SW480 (cell line): ENCODE measurements at regions not wholly inside any gene's neighbourhood (a gene's known extent, or its start where the extent isn't known, plus 50 kb on each side); places are given as distances from the start of the nearest gene placed in this dataset.

Experiments
- DNase-seq: peaks from one replicate; pipeline ENCODE4 v3.0.0-alpha.2; 2016; ENCODE audit warnings: low spot score

GRCh38 chr3:103644450-103644849 lies 1209.6 kb downstream of the ZPLD1 start:
- peak; percentile 64 for DNase-seq

- DNase-seq = no peak
Measured at GRCh38 chr3:103653996-103654395, 1219.2 kb downstream of the ZPLD1 start.

DNA sequence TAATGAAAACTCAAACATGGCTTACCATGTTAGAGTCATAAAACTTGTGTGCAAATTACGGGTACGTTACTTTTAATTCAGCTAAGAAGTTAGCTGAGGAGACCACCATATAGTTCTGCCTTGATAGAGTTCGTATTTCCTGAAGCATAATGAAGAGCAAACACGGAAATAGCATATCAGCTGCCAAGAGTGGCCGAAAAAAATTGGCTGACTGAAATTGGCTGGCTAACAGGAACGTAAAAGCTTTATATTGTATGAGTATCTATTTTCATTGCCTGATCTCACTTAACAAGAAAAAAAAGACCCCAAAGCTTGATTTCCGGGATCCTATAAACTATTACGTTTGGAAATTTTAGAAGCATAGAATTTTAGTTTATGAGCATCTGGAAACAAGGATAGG lies 1222.9 kb downstream of the ZPLD1 start:
- no peak for DNase-seq

DNA sequence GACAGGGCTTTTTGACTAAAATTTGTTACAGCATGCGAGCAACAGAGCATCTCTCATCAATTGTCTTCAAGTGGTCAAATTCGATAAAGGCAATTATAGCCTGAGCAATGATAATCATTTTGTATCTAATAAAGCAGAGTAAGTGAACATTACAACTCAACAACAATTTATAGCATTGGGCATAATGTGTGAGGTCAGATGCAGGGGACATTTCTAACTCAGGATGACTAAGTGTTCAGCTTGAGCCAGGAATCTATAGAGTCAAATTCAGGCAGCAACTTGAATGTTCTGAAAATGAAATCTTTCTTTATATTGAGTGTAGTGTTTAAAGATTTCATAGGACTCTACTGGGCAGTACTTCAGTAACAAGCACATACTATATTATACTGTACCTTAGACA lies 1226.0 kb downstream of the ZPLD1 start:
- no peak for DNase-seq

GRCh38 chr3:103662591-103662990 lies 1227.8 kb downstream of the ZPLD1 start:
- no peak for DNase-seq

DNA sequence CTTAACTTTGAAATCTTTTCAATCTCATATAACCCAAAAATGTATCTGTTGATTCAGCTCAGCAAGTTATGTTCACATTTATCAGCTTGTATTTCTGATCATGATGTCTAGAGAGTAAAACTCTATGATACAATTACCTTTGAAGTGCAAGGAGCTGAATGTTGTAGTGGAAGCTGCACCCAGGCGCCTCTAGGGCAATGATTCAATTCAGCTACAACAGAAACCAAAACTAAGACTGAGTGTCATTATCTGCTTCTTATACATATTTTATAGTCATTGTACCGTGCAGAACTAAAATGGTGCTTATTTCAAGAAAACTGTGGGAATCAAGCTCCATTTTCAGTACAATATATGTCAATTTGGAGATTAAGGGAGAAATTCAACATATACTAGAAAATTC lies 1237.5 kb downstream of the ZPLD1 start:
- DNase-seq = no peak

- DNase-seq = no peak
Measured at GRCh38 chr3:103684904-103685303, 1250.1 kb downstream of the ZPLD1 start.

GRCh38 chr3:103685939-103686338 lies 1251.1 kb downstream of the ZPLD1 start:
- no peak for DNase-seq

DNA sequence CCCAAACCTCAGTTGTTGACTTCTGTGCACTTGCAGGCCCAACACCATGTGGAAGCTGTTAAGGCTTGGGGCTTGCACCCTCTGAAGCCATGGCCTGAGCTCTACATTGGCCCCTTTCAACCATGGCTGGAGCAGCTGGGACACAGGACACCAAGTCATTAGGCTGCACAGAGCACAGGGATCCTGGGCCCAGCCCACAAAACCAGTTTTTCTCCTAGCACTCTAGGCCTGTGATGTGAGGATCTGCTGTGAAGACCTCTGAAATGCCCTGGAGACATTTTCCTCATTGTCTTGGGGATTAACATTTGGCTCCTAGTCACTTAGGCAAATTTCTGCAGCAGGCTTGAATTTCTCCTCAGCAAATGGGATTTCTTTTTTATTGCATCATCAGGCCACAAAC lies 1255.7 kb downstream of the ZPLD1 start:
- no peak for DNase-seq

GRCh38 chr3:103693831-103694230 lies 1259.0 kb downstream of the ZPLD1 start:
- DNase-seq = no peak

DNA sequence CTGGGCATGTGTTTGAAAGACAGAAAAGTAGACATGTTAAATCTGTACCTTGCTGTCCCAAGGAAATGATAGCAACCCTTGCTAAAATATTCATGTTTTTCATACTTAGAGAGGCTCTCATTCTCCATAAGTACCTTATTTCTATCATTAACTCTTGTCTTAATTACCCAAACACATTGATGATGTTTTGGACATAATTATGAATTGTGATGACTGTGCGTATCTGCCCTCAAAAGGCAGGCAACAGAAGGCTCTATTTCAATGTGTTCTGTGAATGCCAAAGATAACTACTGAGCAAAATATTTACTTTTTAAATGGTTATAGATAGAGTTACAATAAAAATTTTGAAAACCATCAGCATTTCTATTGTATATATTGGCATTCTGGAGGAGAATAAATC lies 1263.8 kb downstream of the ZPLD1 start:
- DNase-seq = no peak

DNA sequence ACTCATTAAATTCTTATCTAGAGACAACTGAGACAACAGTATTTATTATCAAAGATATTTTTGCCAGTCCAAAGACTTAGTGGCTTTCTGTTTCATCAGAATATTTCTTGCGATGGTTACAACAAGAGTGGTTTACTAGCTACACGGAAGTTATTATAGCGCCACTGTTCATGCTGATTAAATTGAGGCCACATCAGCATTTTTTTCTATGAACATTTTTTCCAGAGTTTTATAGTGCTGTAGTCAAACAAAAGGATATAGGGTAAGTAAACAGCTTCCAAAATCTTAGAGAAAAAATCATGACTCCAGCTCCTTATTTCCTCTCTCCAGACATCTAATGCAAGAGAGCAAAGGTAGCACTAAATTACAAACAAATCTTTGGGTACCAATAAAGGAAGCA lies 1264.4 kb downstream of the ZPLD1 start:
- DNase-seq = no peak

- DNase-seq = no peak
Measured at GRCh38 chr3:103705641-103706040, 1270.8 kb downstream of the ZPLD1 start.

DNA sequence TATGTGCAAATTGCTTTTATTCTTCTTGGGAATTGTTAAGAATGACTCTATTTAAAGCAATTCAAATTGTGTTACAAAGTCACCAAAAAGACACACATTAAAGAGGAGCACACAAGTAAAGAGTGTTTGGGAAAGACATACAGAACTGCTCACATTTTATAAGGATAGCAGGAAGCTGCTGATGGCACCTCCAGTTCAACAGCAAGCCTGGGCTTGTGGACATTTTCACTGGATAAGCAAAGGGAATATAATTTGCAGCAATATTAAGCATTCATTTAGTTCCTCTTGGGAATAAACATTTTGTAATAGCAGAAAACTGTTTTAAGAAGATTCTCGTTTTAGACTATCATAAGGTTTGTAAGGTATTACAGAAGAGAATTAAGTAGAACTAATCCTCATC lies 1271.9 kb downstream of the ZPLD1 start:
- no peak for DNase-seq

GRCh38 chr3:103711670-103712069 lies 1276.9 kb downstream of the ZPLD1 start:
- no peak for DNase-seq

GRCh38 chr3:103712320-103713008 lies 1277.6 kb downstream of the ZPLD1 start:
- DNase-seq = no peak

- DNase-seq = no peak
Measured at GRCh38 chr3:103729547-103729946, 1294.7 kb downstream of the ZPLD1 start.

DNA sequence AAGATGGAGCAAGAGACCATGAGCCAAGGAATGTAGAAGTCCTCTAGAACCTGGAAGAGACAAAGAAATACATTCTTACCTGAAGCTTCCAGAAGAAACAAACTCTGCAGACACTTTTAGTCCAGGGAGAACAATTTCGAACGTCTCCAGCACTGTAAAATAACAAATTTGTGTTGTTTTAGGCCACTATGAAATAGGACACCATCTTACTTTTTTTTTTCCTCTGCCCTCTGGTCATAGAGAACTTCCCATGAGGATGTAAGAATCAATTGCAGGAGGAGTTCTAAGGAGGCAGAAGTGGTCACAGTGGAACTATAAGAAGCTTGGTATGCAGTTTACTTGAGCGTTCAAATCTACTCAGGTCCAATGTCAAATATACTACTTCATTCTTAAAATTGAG lies 1295.9 kb downstream of the ZPLD1 start:
- no peak for DNase-seq

- no peak for DNase-seq
Measured at GRCh38 chr3:103752986-103753385, 1318.2 kb downstream of the ZPLD1 start.

GRCh38 chr3:103767635-103768034 lies 1332.8 kb downstream of the ZPLD1 start:
- no peak for DNase-seq

- no peak for DNase-seq
Measured at GRCh38 chr3:103785017-103785416, 1350.2 kb downstream of the ZPLD1 start.

DNA sequence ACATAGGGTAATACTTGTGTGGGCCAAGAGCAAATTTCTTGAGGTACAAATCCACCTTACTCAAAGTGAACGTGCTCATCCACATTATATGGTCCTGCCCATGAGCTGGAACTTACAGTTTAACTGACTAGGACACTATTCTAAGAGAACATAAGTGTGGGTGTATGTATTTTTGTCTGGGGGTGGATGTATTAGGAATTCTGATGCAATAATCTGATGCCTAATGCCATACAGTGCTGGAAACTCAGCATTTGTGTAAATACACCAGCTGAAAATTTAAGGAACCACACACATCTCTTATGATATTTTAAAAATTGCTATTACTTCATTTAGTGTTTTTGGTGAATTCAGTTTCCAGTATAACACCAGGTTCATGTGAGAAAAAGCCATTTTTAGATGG lies 1350.7 kb downstream of the ZPLD1 start:
- DNase-seq = no peak

DNA sequence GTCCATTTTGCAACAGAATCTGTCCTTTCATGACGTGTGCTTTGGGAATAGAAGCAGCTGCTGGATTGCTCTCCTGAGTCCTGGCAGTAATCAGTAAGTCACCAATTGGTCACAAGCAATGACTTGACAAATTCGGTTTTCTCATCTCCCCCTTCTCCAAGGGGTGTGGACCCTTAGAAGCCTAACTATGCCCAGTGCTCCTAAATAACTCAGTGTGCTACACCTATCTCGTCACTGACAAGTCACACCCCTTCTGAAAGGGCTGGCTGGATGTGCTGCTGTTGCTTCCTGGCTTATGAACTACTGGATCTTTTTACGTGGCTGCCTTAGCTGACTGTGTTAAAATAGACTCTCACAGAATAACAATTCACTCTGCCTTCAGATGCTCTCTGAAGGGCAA lies 1351.5 kb downstream of the ZPLD1 start:
- no peak for DNase-seq

- DNase-seq = no peak
Measured at GRCh38 chr3:103787164-103787871, 1352.5 kb downstream of the ZPLD1 start.
